ENCODE measurements at regions not wholly inside any gene's neighbourhood (a gene's known extent, or its start where the extent isn't known, plus 50 kb on each side); places are given as distances from the start of the nearest gene placed in this dataset.

- TF ChIP-seq CTCF (IDR thresholded peaks at IDR 0.05; ENCODE audit: low read depth, low read length): no peak
- TF ChIP-seq POLR2A (IDR thresholded peaks at IDR 0.05; ENCODE audit: extremely low read depth, insufficient read length): no peak
These were observed 84.7 kb upstream of the NDST3 start for GRCh38 chr4:117949621-117950020.

Data from NB4 (cell line).